ENCODE measurements at regions not wholly inside any gene's neighbourhood (a gene's known extent, or its start where the extent isn't known, plus 50 kb on each side); places are given as distances from the start of the nearest gene placed in this dataset.
A peak's percentile ranks its signal among the peaks of the same experiment; 100 is the strongest.

DNA sequence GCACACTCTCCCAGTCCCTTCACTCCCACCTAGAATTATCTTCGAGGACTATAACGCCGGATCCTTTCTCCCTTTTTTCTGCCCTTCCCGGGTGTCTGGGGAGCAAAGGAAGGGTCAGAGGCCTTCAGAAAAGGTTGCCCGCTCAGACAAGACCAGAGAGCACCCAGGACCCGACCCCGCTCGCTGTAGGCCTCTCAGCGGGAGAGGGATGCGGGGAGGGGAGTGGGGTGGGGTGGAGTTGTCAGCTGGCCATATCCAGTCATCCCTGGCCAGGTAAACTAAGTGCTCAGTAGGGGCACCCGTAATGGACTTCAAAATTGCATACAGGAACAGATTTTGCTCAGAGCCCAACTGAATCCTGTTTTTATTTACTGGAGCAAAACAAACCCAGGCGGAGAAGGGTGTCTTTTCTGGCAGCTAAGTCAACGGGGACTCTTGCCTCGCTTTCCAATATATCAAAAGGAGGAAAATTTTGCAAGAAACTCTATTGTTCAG is 65.0 kb downstream of the NOL4 start:
- DNase-seq: peak in 16 of 58 donors; percentile 1 to 55 (median 19)

- DNase-seq: peak; percentile 10 to 90 (median 67)
Measured at GRCh38 chr18:34158881-34159690, 65.6 kb downstream of the NOL4 start.

GRCh38 chr18:34153711-34154110 is 71.0 kb downstream of the NOL4 start:
- no peak for DNase-seq

DNA sequence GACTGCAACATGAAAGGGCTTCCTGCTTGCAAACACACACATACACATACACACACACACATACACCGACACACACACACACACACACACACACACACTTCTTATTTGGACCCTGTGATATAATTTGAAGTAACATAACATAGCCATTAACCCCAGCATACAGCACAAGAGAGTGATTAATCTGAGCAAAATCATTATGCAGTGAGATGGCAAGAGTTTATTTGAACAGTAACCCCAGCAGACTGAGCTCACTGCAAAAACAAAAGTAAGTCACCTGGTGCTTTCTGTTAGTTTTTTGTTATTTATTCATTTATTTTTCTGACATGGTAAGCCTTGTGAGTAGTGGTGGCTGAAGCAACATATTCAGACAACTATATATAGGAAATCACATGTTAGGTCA is 93.7 kb downstream of the NOL4 start:
- DNase-seq: no peak

GRCh38 chr18:34128436-34128835 is 96.3 kb downstream of the NOL4 start:
- DNase-seq: no peak

- no peak for DNase-seq
Measured at GRCh38 chr18:34126121-34126520, 98.6 kb downstream of the NOL4 start.

DNA sequence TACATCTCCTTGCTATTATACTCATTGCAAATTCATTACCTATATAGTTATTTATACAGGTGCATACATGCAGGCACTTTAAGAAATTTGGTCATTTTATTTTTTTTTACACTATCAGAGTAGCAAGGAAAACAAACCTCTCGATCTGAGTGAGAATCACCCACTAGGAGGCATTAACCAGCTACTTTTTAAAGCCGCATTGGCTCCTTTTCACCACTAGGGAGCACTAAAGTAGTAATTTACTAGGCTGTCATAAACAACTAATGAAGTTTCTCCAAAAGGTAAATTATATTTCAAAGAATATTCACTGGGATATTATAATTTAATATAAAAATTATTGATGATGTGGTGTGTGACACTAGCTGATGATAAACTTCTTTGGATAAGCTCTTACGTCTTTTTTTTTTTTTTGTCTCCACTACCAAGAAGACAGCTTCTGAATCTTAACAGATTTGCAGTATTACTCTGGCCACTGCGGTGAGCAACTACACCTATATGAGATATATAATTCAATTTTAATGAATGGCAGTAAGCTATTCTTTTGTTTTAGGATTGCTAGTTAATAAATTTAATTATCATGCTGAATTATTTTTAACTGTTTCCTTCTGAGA is 101.9 kb downstream of the NOL4 start:
- DNase-seq: peak in 18 of 58 donors; percentile 0 to 49 (median 4)

DNA sequence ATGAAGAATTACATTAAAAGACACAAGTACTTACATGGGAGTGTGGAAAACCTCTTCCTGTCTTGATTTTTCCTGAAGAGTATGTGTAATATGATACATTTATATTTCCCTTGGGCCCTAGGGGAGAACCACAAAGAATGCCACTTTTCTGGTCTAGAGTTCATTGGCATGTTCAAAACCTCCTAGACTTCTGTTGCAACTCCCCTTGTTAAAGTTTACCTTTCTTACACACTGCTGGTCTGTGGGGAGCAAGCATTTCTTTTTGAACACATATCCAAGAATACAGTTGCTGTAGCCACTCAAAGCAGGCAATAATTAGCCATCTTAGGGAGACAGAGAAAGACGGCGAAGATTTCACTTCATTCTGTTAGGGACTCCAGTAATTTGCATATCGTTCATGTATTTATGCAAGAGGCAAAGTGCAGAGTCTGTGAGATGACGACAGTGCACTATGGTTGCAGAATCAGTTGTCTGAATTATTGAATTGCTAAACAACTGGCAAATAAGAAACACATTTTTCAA is 103.5 kb downstream of the NOL4 start:
- DNase-seq: no peak

GRCh38 chr18:34120294-34120693 is 104.4 kb downstream of the NOL4 start:
- no peak for DNase-seq

DNA sequence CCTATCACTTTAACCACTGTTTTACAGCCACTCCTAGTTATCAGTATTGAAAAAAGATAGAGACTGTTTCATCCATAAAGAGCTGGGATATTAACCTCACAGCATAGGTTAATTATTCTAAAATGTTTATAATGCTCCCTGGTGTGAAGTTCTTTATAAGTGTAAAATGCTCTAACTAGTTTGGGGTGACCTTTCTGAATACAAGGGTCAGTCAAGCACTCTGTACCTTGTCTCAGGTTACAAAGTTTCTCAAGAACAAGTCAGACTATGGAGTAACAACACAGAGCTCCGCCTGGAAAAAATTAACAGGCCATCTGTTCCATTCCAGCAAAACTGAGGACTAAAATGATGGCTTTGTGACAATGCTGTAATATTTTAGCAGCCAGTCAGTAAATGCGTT is 107.4 kb downstream of the NOL4 start:
- DNase-seq: no peak

GRCh38 chr18:34115409-34116081 is 109.2 kb downstream of the NOL4 start:
- DNase-seq: no peak

DNA sequence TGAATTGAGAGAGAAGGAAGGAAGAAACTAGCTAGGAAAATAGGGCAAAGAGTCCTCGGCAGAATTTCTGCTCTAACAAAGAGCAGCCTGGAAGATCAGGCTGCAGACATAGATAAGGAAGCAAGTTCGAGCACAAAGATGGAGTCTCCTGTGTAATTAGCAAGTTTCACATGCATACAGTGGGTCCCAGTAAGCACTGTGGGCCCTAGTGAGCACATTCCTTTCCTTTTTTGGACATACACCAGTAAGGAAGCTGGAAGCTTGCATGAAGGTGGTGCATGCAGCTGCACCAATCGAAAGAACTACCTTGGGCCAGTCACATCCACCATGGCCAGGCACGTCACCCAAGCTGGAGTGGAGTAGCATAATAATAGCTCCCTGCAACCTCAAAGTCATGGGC is 109.7 kb downstream of the NOL4 start:
- DNase-seq: no peak

DNA sequence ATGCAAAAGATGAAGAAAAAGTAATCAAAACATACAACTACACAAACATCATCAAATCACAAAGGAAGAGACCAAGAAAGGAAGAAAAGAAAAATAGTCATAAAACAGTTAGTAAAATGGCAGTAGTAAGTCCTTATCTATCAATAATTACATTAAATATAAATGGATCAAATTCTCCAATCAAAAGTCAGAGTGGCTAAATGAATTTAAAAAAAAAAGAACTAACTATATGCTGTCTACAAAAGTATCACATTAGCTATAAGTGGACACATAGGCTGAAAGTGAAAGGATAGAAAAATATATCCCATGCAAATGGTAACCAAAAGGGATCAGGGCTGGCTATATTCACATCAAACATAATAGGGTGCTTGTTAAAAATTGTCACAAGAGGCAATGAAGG is 116.5 kb downstream of the NOL4 start:
- no peak for DNase-seq

DNA sequence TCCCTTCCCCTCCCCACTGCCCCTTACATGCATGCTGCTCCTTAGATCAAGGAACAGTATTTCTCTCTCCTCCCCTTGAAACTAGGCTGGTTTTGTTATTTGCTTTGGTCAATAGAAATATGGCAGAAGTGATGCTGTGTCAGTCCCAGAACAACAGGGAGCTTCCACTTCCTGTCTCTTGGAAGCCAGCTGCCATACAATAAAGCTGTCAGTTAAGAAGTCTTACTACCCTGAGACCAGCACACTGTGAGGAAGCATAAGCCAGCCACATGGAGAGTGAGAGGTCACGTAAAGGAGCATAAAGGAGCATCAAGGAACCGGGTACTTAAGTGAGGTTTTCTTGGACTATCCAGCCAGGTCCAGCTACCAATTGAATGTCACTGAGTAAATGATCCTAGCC is 126.6 kb downstream of the NOL4 start:
- no peak for DNase-seq

DNA sequence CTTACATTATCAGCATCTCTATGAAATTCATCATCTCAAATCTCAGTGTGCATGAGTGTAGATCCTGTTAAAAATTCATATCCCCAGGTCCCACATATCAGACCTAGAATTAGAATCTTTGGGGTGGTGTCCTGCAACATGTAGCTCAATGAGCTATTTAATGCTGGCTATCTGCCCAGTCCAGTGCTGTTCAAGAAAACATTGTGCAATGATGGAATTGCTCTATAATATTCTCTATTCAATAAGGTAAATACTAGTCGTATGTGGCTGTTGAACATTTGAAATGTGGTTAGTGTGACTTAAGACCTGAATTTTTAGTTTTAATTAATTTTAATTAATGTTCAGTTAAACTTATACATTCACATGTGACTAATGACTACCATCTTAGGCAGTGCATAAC is 127.4 kb downstream of the NOL4 start:
- DNase-seq: no peak

- no peak for DNase-seq
Measured at GRCh38 chr18:34094148-34094547, 130.6 kb downstream of the NOL4 start.

DNA sequence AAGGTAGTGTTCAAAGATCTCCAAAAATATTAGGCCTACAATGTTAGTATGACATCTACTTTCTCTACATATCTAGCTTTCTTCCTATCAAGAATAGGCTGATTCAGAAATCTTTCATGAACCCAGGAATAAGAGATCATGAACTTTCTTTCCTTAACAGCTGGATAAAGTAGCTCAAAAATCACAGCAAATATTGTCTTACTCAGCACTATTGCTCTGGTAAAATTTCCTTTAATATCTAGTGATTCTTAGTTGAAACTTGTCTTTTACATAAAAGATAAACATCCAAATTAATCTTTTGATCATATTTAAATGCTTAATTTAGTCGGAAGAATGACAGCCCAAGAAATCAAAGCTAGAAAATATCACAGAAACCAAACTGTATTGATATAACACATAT is 131.9 kb downstream of the NOL4 start:
- DNase-seq: no peak

DNA sequence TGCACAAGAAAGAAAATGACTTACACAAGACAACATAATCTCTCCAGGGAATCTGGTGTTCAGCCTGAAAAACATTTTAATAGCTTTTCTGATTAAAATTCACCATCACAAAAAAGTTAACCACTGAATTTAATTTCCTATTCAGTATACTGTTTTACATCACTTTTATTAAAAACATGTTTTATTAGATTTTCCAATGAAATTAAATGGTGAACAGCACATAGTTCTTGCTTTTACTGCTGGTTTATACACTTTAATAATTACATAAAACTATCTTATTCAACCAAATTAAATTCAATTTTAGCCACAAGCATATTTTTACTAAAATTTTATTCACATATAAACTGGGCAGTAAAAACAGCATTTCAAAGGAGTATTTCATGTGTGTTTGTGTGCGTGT is 138.3 kb downstream of the NOL4 start:
- DNase-seq: no peak

DNA sequence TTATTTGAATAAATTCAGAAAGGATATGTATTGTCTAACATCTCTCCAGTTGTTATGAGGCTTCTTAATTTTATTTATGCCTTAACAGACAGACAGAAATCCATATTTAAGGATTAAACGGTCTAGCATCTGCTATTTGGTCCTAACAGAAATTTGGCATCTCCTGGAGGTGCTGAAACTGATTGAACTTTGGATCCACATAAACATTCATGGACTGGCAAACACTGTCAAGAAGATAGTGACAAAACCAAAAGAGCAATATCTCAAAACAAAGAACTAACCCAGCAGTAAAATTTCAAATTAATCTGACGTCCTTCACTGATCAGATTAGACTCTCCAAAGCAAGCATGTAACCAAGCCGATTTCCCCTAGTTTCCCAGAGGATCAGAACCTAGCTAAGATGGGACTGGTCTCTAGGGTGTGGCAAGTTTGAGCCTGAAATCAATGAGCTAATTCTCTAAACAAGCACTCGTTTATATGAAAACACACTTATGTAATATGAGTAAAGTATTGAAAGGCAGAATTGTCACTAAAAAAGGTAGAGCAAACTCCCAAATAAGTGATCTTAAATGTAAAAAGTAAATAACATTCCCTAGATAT is 139.5 kb downstream of the NOL4 start:
- DNase-seq: no peak

GRCh38 chr18:34084635-34085034 is 140.1 kb downstream of the NOL4 start:
- no peak for DNase-seq

- no peak for DNase-seq
Measured at GRCh38 chr18:34083910-34084535, 140.7 kb downstream of the NOL4 start.

Measured in anterior cingulate cortex (tissue), 58 donors.